ENCODE measurements at regions not wholly inside any gene's neighbourhood (a gene's known extent, or its start where the extent isn't known, plus 50 kb on each side); places are given as distances from the start of the nearest gene placed in this dataset.

GRCh38 chr14:96617635-96618034 is 115.5 kb downstream of the PAPOLA start:
- ChIA-PET CTCF (no interaction called here), POLR2A (ENCODE audit: low non-redundant PET) (no interaction called here)
- TF ChIP-seq CTCF (conservative IDR thresholded peaks at IDR 0.05; ENCODE audit: low read depth), result no peak
- H3K27ac ChIP-seq, result no peak overlapping the region
- no peak for DNase-seq (ENCODE audit: low spot score)

- POLR2A ChIA-PET (ENCODE audit: low non-redundant PET), result no interaction called here
- H3K27ac ChIP-seq, result no peak overlapping the region
- TF ChIP-seq CTCF (conservative IDR thresholded peaks at IDR 0.05; ENCODE audit: low read depth), result no peak
- CTCF ChIA-PET, result no interaction called here
- no peak for DNase-seq (ENCODE audit: low spot score)
Observed at GRCh38 chr14:96622926-96623325, 120.7 kb downstream of the PAPOLA start.

- CTCF ChIA-PET, result no interaction called here
- DNase-seq (ENCODE audit: low spot score), result no peak
- no peak overlapping the region for H3K27ac ChIP-seq
- TF ChIP-seq CTCF (conservative IDR thresholded peaks at IDR 0.05; ENCODE audit: low read depth), result no peak
- POLR2A ChIA-PET (ENCODE audit: low non-redundant PET), result no interaction called here
Observed at GRCh38 chr14:96623676-96624484, 121.7 kb downstream of the PAPOLA start.

- TF ChIP-seq CTCF (conservative IDR thresholded peaks at IDR 0.05; ENCODE audit: low read depth), result no peak
- ChIA-PET POLR2A (ENCODE audit: low non-redundant PET) (no interaction called here), CTCF (no interaction called here)
- no peak overlapping the region for H3K27ac ChIP-seq
- no peak for DNase-seq (ENCODE audit: low spot score)
Observed at GRCh38 chr14:96624661-96625425, 122.7 kb downstream of the PAPOLA start.

GRCh38 chr14:96625426-96625985 is 123.3 kb downstream of the PAPOLA start:
- no peak for TF ChIP-seq CTCF (conservative IDR thresholded peaks at IDR 0.05; ENCODE audit: low read depth)
- CTCF ChIA-PET, result no interaction called here
- DNase-seq (ENCODE audit: low spot score), result no peak
- H3K27ac ChIP-seq, result no peak overlapping the region
- POLR2A ChIA-PET (ENCODE audit: low non-redundant PET), result no interaction called here

GRCh38 chr14:96626121-96626768 is 124.1 kb downstream of the PAPOLA start:
- ChIA-PET CTCF (no interaction called here), POLR2A (ENCODE audit: low non-redundant PET) (no interaction called here)
- no peak for DNase-seq (ENCODE audit: low spot score)
- no peak overlapping the region for H3K27ac ChIP-seq
- TF ChIP-seq CTCF (conservative IDR thresholded peaks at IDR 0.05; ENCODE audit: low read depth), result no peak

Measured in RWPE1 (cell line).